NCI-H69 (cell line): ENCODE measurements at regions not wholly inside any gene's neighbourhood (a gene's known extent, or its start where the extent isn't known, plus 50 kb on each side); places are given as distances from the start of the nearest gene placed in this dataset.
"Not testable (repeated sequence)": the region's sequence is repeated elsewhere in the genome, so short reads cannot be mapped to it uniquely, and the experiment has no call there.

ENCODE experiments used
- DNase-seq: peaks from one replicate; lab custom pipeline; 2025; lab: John Stamatoyannopoulos, UW

GRCh38 chr4:114296126-114296525 lies 302.5 kb upstream of the UGT8 start:
- no peak for DNase-seq

- no peak for DNase-seq
Observed at GRCh38 chr4:114302472-114302871, 296.1 kb upstream of the UGT8 start.

GRCh38 chr4:114304046-114304445 lies 294.6 kb upstream of the UGT8 start:
- no peak for DNase-seq

- no peak for DNase-seq
Observed at GRCh38 chr4:114304567-114304966, 294.0 kb upstream of the UGT8 start.

GRCh38 chr4:114306946-114307345 lies 291.7 kb upstream of the UGT8 start:
- no peak for DNase-seq

GRCh38 chr4:114310296-114310925 lies 288.2 kb upstream of the UGT8 start:
- DNase-seq: peak; percentile 30

DNA sequence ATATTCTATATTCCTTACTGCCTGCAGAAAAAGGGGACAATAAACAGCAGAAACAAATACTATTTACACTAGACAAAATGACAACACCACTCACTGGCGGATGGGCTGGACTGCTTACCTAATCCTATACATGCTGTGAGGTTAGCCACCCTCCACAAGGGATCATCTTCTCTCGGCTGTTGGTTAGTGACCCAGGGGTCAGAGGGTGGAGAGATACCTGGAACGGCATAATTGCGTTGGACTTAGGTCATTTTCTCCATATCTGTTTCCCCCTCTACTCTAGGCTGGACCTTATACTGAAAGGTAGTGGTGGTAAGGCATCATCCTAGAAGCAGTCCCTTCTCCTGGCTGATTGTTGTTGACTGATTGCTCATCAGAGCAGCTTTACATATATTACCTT lies 286.8 kb upstream of the UGT8 start:
- DNase-seq: peak; percentile 79

GRCh38 chr4:114312338-114312737 lies 286.3 kb upstream of the UGT8 start:
- peak; percentile 89 for DNase-seq

DNA sequence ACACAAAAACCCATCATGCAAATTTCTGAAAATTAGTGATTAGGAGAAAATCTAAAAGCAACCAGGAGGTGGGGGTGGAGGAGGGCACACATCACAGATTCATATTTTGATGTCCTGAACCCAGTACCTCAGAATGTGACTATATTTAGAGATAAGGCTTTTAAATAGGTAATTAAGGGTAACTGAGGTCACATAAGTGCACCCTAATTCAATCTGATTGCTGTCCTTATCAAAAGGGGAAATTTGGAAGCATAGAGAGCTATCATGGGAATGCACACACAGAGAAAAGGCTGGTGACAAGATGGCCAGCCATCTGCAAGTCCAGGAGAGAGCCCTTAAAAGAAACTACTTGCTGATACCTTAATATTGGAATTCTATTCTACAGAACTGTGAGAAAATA lies 281.8 kb upstream of the UGT8 start:
- peak; percentile 23 for DNase-seq

DNA sequence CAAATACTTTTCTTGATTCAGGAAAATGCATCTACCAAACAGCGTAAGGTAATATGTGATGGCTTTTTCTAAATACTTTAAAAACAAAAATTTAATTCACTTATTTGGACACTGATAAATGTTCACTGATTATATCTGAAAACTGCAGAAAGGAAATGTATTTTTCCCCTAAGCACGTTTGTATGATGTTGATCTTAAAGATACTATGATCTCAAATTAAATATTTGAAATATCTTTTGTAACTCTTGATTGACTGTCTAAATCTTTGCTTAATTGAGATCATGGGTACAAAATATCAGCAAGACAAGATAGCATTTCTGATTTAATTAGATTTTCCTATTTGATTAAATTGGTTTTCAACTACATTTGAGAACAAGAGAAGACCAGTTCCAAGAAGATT lies 281.0 kb upstream of the UGT8 start:
- no peak for DNase-seq

GRCh38 chr4:114318309-114318708 lies 280.3 kb upstream of the UGT8 start:
- DNase-seq: peak; percentile 74

DNA sequence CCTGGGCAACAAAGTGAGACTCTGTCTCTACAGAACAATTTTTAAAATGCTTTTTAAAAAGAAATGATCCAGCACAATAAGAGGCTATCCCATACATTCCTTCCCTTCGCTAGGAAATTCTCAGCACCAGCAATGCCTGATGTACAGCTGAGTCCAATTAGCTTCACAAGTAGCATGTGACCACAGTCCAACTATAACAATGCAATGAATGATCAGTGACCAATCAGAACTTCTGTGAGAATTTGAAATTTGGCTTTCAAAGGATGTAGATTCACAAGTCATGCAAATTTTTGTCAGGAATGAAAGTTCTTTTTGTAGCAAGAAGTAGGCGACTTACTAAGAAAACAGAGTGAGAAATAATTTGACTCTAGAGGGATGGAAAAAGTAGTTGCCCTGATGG lies 278.5 kb upstream of the UGT8 start:
- DNase-seq: no peak

DNA sequence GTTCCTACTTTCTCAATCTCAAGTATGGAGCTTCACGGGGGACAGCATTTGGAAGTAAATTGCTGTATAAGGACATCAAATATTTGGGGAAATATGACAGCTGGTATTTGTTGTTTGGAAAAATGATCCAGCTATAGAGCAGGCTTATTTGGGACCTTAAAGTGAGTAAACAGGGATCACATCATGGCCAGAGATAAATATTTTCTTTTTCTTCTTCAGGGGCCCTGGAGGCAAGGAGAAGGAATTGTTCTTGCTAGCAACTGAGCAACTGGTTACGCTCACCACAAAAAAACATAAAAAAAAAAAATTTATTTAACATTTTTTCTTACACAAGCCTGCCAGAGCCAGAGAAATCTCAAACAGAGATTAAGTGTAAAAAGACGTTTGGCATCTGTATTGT lies 277.2 kb upstream of the UGT8 start:
- no peak for DNase-seq

DNA sequence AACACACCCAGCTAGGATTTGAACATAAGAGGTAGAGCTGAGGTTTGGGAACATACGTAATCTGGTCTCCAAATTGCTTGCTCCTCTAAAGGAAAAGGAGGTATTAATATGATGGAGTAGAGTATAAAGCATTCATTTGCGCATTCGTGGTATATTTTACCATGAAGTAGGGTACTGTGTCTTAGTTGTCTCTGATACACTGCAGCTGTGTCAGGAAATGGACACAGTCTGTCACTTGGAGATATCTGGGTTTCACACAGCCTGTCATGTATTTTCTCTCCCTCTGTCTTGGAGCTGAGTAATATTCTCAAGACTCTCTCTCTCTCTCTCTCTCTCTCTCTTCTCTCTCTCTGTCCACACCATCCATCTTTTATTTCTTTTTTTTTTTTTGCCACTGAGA lies 274.8 kb upstream of the UGT8 start:
- no peak for DNase-seq

DNA sequence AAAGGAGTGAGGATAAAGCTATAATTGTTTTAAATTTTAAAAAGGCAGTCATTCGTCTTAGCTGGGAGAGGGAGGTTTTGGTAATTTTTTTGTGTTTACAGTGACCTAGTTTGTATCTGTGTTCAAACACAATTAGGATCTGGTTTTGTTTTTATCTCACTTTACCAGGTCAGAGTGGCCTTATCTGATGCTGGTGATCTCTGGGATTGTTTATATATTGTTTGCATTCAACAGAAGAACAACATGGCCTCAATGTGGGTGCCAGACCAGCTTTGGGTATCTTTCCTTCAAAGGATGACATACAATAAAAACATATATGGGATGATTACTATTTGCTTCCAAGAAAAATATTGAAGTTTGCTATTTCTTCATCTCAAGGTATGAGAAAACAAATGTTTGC lies 272.2 kb upstream of the UGT8 start:
- no peak for DNase-seq

GRCh38 chr4:114332119-114332518 lies 266.5 kb upstream of the UGT8 start:
- no peak for DNase-seq

DNA sequence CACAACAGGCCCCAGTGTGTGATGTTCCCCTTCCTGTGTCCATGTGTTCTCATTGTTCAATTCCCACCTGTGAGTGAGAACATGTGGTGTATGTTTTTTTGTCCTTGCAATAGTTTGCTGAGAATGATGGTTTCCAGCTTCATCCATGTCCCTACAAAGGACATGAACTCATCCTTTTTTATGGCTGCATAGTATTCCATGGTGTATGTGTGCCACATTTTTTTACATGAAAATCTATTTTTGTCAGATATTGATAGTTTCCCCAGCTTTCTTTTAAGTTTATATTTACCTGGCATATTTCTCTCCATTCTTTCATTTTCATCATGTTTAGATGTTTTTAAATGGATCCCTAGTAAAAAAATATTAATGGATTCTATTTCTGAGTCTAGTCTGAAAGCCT lies 264.2 kb upstream of the UGT8 start:
- DNase-seq: not testable (repeated sequence)

GRCh38 chr4:114334884-114335330 lies 263.7 kb upstream of the UGT8 start:
- DNase-seq: no peak

GRCh38 chr4:114335339-114335738 lies 263.3 kb upstream of the UGT8 start:
- no peak for DNase-seq

DNA sequence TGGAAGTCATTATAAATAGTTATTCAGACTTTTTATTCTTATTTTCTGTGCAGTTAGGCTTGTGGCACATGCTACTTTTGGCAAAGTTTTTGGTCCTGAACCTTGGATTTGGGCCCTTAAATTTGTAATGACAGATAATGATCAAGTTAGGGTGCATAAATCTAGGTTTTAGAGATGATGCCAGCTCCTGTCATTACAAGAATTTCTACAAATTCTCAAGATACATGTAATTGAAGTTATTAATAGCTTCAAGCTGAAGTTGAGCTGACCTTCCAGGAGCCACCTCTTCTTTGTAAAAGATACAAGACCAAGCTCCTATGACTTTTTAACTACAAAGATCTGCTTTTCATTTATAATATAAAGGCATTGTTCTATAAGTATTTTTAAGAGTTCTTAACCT lies 255.6 kb upstream of the UGT8 start:
- no peak for DNase-seq

DNA sequence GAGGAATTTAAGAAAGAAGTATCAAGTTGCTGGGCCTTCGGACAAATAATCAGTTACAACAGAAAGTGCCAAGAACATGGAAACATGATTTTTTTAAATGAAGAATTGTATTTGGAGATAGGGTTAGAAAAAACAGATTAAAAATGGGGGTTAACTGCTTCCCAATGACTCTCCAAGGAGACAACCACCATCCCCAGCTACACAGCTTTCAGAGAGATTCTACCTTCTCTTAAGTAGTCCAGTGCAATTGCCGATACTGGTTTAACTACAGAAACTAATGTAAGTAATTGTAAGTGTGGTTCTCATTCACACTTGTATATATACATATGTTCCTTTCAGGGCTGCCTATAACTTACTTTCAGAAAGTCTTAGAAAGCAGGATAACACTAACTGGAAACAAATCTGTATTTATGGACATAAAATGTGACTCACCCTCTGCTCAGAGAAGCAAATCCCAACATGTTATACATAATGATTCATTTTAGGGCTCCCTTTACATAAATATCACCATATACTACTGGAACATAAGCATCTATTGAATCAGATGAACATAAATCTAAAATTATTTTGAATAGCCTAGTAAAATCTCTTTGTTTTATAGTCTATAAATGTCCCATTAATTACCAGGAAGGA lies 248.9 kb upstream of the UGT8 start:
- DNase-seq: no peak

GRCh38 chr4:114358901-114359300 lies 239.7 kb upstream of the UGT8 start:
- DNase-seq: no peak

- no peak for DNase-seq
Observed at GRCh38 chr4:114361249-114361648, 237.4 kb upstream of the UGT8 start.

DNA sequence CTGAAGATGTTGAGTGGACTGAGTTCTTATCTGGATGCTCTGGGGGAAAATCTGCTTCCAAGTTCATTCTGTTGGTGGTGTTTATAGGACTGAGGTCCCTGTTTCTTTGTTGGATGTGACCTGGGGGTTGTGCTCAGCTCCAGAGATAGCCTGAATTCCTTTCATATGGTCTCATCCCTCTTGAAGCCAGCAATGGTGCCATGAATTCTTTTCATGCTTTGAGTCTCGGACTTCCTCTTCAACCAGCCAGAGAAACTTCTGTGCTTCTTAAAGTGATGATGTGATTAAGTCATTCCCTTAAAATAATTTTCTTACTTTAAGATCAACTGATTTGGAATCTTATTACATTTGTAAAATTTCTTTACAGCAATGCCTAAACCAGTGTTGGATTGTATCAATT lies 233.8 kb upstream of the UGT8 start:
- no peak for DNase-seq
